ENCODE measurements at regions not wholly inside any gene's neighbourhood (a gene's known extent, or its start where the extent isn't known, plus 50 kb on each side); places are given as distances from the start of the nearest gene placed in this dataset.
A peak's percentile ranks its signal among the peaks of the same experiment; 100 is the strongest.

GRCh38 chr22:48659404-48659996 lies 1168.2 kb downstream of the BRD1 start:
- H3K36me3 ChIP-seq (ENCODE audit: insufficient read depth, low read length) = no peaks in the 10 kb centered on the region
- H3K9me3 ChIP-seq (ENCODE audit: low read length) = no peaks in the 10 kb centered on the region
- no peaks in the 10 kb centered on the region for H3K27me3 ChIP-seq (ENCODE audit: insufficient read depth, low read length, poor library complexity, severe bottlenecking)
- no peaks in the 10 kb centered on the region for H3K4me1 ChIP-seq (ENCODE audit: insufficient read depth, low read length)
- peak overlapping the region in 1 of 8 donors; percentile 41 for H3K27ac Mint-ChIP-seq
- ChIA-PET POLR2A (no interaction called here), CTCF (no interaction called here)
- peaks cover 5 to 17% (median 7%) of the 10 kb centered on the region in 5 donors for H3K9me3 Mint-ChIP-seq
- H3K4me3 ChIP-seq (ENCODE audit: low read length) = no peak overlapping the region
- no peaks in the 10 kb centered on the region for H3K4me1 Mint-ChIP-seq
- H3K27me3 Mint-ChIP-seq = peaks cover 0 to 1% of the 10 kb centered on the region in 2 donors
- no peaks in the 10 kb centered on the region for H3K36me3 Mint-ChIP-seq
- no peak overlapping the region for H3K27ac ChIP-seq (ENCODE audit: low read depth, low read length)
- DNase-seq = no peak
- no peak overlapping the region for H3K4me3 Mint-ChIP-seq

DNA sequence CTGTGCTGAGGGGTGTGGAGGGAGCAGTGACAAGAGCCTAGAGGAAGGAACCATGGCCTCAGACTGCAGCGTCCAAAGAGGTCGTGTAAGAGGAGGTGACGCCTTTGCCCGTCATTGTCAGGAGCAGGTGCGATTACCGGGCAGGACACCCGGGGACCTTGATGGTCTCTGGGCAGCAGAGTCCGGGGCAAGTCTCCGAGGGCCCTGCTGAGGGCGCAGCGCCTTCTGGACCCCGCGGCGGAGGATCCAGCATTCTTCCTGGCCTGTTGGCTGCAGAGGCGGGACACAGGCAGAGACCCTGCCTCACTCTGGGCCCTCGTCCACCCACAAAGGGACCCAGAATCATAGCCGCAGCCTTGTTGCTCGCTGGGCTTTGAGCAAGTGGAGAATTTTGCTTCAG lies 1168.8 kb downstream of the BRD1 start:
- H3K36me3 Mint-ChIP-seq = no peaks in the 10 kb centered on the region
- no peaks in the 10 kb centered on the region for H3K4me1 Mint-ChIP-seq
- ChIA-PET CTCF (no interaction called here), POLR2A (no interaction called here)
- H3K27me3 ChIP-seq (ENCODE audit: insufficient read depth, low read length, poor library complexity, severe bottlenecking) = no peaks in the 10 kb centered on the region
- DNase-seq = no peak
- no peak overlapping the region for H3K4me3 Mint-ChIP-seq
- H3K36me3 ChIP-seq (ENCODE audit: insufficient read depth, low read length) = no peaks in the 10 kb centered on the region
- H3K27ac Mint-ChIP-seq = no peak overlapping the region
- H3K27me3 Mint-ChIP-seq = peaks cover 0 to 1% of the 10 kb centered on the region in 2 donors
- H3K9me3 ChIP-seq (ENCODE audit: low read length) = no peaks in the 10 kb centered on the region
- H3K4me3 ChIP-seq (ENCODE audit: low read length) = no peak overlapping the region
- H3K9me3 Mint-ChIP-seq = peaks cover 0 to 11% (median 5%) of the 10 kb centered on the region in 5 donors
- H3K4me1 ChIP-seq (ENCODE audit: insufficient read depth, low read length) = no peaks in the 10 kb centered on the region
- H3K27ac ChIP-seq (ENCODE audit: low read depth, low read length) = no peak overlapping the region

GRCh38 chr22:48658246-48658645 lies 1169.4 kb downstream of the BRD1 start:
- H3K36me3 ChIP-seq (ENCODE audit: insufficient read depth, low read length) = no peaks in the 10 kb centered on the region
- no peak overlapping the region for H3K4me3 ChIP-seq (ENCODE audit: low read length)
- CTCF ChIA-PET = no interaction called here
- H3K4me1 Mint-ChIP-seq = no peaks in the 10 kb centered on the region
- no peak for DNase-seq
- no peak overlapping the region for H3K4me3 Mint-ChIP-seq
- peaks cover 0 to 1% of the 10 kb centered on the region in 2 donors for H3K27me3 Mint-ChIP-seq
- H3K36me3 Mint-ChIP-seq = no peaks in the 10 kb centered on the region
- peaks cover 0 to 5% (median 3%) of the 10 kb centered on the region in 5 donors for H3K9me3 Mint-ChIP-seq
- no peak overlapping the region for H3K27ac ChIP-seq (ENCODE audit: low read depth, low read length)
- H3K27ac Mint-ChIP-seq = no peak overlapping the region
- H3K4me1 ChIP-seq (ENCODE audit: insufficient read depth, low read length) = no peaks in the 10 kb centered on the region
- POLR2A ChIA-PET = no interaction called here
- H3K9me3 ChIP-seq (ENCODE audit: low read length) = no peaks in the 10 kb centered on the region
- no peaks in the 10 kb centered on the region for H3K27me3 ChIP-seq (ENCODE audit: insufficient read depth, low read length, poor library complexity, severe bottlenecking)

DNA sequence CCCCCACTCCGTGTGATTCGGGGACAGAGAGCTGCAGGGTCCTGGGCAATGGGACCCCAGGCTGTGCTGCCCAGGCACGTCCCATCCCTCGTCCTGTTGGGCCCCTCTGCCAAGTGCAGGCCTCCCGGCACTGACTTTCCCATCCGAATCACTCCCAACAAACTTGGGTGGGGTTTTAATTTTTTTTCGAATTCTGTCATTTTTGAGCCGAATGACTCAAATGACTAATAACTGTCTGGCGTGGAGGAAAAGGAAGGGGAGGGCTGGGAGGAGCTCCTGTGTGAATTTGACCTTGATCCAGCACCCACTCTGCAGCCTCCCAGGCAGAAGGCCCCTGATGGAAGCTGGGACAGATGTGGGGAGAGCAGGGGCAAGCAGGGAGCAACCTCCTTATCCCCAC lies 1173.2 kb downstream of the BRD1 start:
- Histone ChIP-seq H3K4me1 (ENCODE audit: insufficient read depth, low read length) (no peaks in the 10 kb centered on the region), H3K36me3 (ENCODE audit: insufficient read depth, low read length) (no peaks in the 10 kb centered on the region), H3K9me3 (ENCODE audit: low read length) (no peaks in the 10 kb centered on the region), H3K4me3 (ENCODE audit: low read length) (no peak overlapping the region), H3K27ac (ENCODE audit: low read depth, low read length) (no peak overlapping the region), H3K27me3 (ENCODE audit: insufficient read depth, low read length, poor library complexity, severe bottlenecking) (no peaks in the 10 kb centered on the region)
- Mint-ChIP-seq H3K4me3 (no peak overlapping the region), H3K27me3 (no peaks in the 10 kb centered on the region), H3K9me3 (peaks cover 0 to 2% (median 0%) of the 10 kb centered on the region in 5 donors), H3K27ac (peak overlapping the region in 1 of 8 donors; percentile 3), H3K4me1 (no peaks in the 10 kb centered on the region), H3K36me3 (no peaks in the 10 kb centered on the region)
- POLR2A ChIA-PET = no interaction called here
- CTCF ChIA-PET = no interaction called here
- DNase-seq = no peak

GRCh38 chr22:48653929-48654328 lies 1173.7 kb downstream of the BRD1 start:
- DNase-seq = no peak
- H3K36me3 Mint-ChIP-seq = no peaks in the 10 kb centered on the region
- Histone ChIP-seq H3K4me1 (ENCODE audit: insufficient read depth, low read length) (no peaks in the 10 kb centered on the region), H3K27me3 (ENCODE audit: insufficient read depth, low read length, poor library complexity, severe bottlenecking) (no peaks in the 10 kb centered on the region), H3K4me3 (ENCODE audit: low read length) (no peak overlapping the region), H3K9me3 (ENCODE audit: low read length) (no peaks in the 10 kb centered on the region), H3K27ac (ENCODE audit: low read depth, low read length) (no peak overlapping the region), H3K36me3 (ENCODE audit: insufficient read depth, low read length) (no peaks in the 10 kb centered on the region)
- H3K27me3 Mint-ChIP-seq = no peaks in the 10 kb centered on the region
- H3K4me1 Mint-ChIP-seq = no peaks in the 10 kb centered on the region
- no peak overlapping the region for H3K27ac Mint-ChIP-seq
- ChIA-PET CTCF (no interaction called here), POLR2A (no interaction called here)
- H3K9me3 Mint-ChIP-seq = peaks cover 0 to 2% (median 0%) of the 10 kb centered on the region in 5 donors
- no peak overlapping the region for H3K4me3 Mint-ChIP-seq

DNA sequence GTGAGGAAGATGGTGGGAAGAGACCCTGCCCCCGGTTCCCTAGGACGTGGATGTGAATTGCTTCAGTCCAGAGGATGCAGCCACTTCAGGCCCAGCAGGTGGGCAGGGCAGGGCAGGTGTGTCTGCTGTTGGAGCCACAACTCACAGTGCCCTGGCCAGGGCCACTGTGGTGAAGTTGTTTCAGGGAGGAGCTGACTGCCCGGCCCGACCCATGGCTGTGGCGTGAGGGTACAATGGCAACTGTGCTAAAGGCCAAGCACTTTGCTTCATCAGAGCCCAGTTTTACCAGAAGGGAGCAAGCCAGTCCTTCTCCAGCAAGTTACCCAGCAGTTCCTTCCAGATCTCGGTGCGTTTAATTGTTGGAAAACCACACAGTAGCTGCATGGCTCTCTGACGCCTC lies 1174.4 kb downstream of the BRD1 start:
- Mint-ChIP-seq H3K27me3 (no peaks in the 10 kb centered on the region), H3K4me1 (no peaks in the 10 kb centered on the region), H3K36me3 (no peaks in the 10 kb centered on the region), H3K27ac (no peak overlapping the region), H3K4me3 (no peak overlapping the region), H3K9me3 (peaks cover 0 to 2% (median 0%) of the 10 kb centered on the region in 5 donors)
- Histone ChIP-seq H3K4me3 (ENCODE audit: low read length) (no peak overlapping the region), H3K36me3 (ENCODE audit: insufficient read depth, low read length) (no peaks in the 10 kb centered on the region), H3K27ac (ENCODE audit: low read depth, low read length) (no peak overlapping the region), H3K4me1 (ENCODE audit: insufficient read depth, low read length) (no peaks in the 10 kb centered on the region), H3K27me3 (ENCODE audit: insufficient read depth, low read length, poor library complexity, severe bottlenecking) (no peaks in the 10 kb centered on the region), H3K9me3 (ENCODE audit: low read length) (no peaks in the 10 kb centered on the region)
- ChIA-PET POLR2A (no interaction called here), CTCF (no interaction called here)
- DNase-seq = no peak

DNA sequence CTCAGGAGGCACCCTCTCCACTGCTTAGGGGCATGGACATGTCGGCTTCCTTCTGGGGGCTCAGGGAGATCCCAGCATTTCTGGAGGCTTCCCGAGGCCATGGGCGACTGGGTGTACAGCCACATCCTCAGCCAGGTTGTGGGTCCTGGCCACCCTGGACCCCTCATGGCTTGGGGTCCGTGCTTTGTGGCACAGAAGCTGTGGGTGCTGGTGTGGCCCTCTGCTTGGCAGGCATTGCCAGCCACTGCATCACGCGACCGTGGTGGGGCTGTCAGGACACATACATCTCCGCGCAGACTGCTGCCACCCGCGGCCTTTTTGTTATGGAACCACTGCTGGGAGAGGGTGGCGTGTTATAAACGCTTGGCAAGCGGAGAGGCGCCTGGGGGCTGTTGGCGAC lies 1174.9 kb downstream of the BRD1 start:
- H3K36me3 Mint-ChIP-seq = no peaks in the 10 kb centered on the region
- Histone ChIP-seq H3K4me1 (ENCODE audit: insufficient read depth, low read length) (no peaks in the 10 kb centered on the region), H3K4me3 (ENCODE audit: low read length) (no peak overlapping the region), H3K36me3 (ENCODE audit: insufficient read depth, low read length) (no peaks in the 10 kb centered on the region), H3K27me3 (ENCODE audit: insufficient read depth, low read length, poor library complexity, severe bottlenecking) (no peaks in the 10 kb centered on the region), H3K9me3 (ENCODE audit: low read length) (no peaks in the 10 kb centered on the region), H3K27ac (ENCODE audit: low read depth, low read length) (no peak overlapping the region)
- peaks cover 0 to 2% (median 0%) of the 10 kb centered on the region in 5 donors for H3K9me3 Mint-ChIP-seq
- H3K4me1 Mint-ChIP-seq = no peaks in the 10 kb centered on the region
- ChIA-PET CTCF (no interaction called here), POLR2A (no interaction called here)
- H3K27ac Mint-ChIP-seq = no peak overlapping the region
- DNase-seq = no peak
- no peak overlapping the region for H3K4me3 Mint-ChIP-seq
- H3K27me3 Mint-ChIP-seq = no peaks in the 10 kb centered on the region

- Histone ChIP-seq H3K9me3 (ENCODE audit: low read length) (no peaks in the 10 kb centered on the region), H3K27me3 (ENCODE audit: insufficient read depth, low read length, poor library complexity, severe bottlenecking) (no peaks in the 10 kb centered on the region), H3K4me3 (ENCODE audit: low read length) (no peak overlapping the region), H3K4me1 (ENCODE audit: insufficient read depth, low read length) (no peaks in the 10 kb centered on the region), H3K36me3 (ENCODE audit: insufficient read depth, low read length) (no peaks in the 10 kb centered on the region), H3K27ac (ENCODE audit: low read depth, low read length) (no peak overlapping the region)
- no peak overlapping the region for H3K27ac Mint-ChIP-seq
- ChIA-PET POLR2A (no interaction called here), CTCF (no interaction called here)
- no peaks in the 10 kb centered on the region for H3K36me3 Mint-ChIP-seq
- no peak for DNase-seq
- no peak overlapping the region for H3K4me3 Mint-ChIP-seq
- H3K27me3 Mint-ChIP-seq = no peaks in the 10 kb centered on the region
- no peaks in the 10 kb centered on the region for H3K4me1 Mint-ChIP-seq
- peaks cover 0 to 2% (median 0%) of the 10 kb centered on the region in 5 donors for H3K9me3 Mint-ChIP-seq
These were observed 1175.6 kb downstream of the BRD1 start for GRCh38 chr22:48651981-48652538.

All from CD8-positive, alpha-beta memory T cell (primary cell).